Epithelial cell of esophagus (primary cell): ENCODE measurements at regions not wholly inside any gene's neighbourhood (a gene's known extent, or its start where the extent isn't known, plus 50 kb on each side); places are given as distances from the start of the nearest gene placed in this dataset.

Experiments
- DNase-seq: peaks from one replicate; pipeline ENCODE4 v3.0.0; 2010; ENCODE audit warnings: low read depth
- H3K4me3 ChIP-seq: 2 replicates; pipeline ENCODE4 v1.5.1; 2011; ENCODE audit warnings: mild to moderate bottlenecking, low read length, control low read depth
- CTCF ChIP-seq: IDR thresholded peaks from 2 replicates; pipeline ENCODE4 v1.5.1; 2011; ENCODE audit warnings: low read depth, mild to moderate bottlenecking, low read length, control low read depth, inconsistent platforms; ENCODE audit not compliant: insufficient read depth; ENCODE audit errors: missing control alignments

GRCh38 chr3:40848421-40848820 is 323.7 kb downstream of the ZNF621 start:
- TF ChIP-seq CTCF, result no peak
- no peak for DNase-seq
- H3K4me3 ChIP-seq, result no peak overlapping the region

DNA sequence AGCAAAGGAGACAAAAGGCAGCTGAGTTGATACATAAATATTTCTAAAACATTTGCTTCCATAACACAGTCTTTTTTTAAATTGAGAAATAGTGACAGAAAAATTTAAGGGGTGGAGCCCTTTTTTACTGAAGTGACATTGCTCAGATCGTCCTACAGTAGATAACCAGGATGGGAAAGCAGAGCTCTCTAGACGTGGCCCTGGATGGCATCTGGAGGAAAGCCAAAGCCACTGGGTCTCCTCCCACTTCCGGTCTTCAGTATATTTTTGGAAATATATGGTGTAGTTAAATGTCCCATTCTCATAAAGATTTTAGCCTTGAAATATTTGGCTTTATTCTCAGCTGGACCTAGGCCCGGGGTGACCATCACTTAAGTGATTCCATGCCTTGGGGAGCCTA is 326.1 kb downstream of the ZNF621 start:
- TF ChIP-seq CTCF, result no peak
- DNase-seq, result no peak
- no peak overlapping the region for H3K4me3 ChIP-seq

GRCh38 chr3:40851836-40852235 is 327.1 kb downstream of the ZNF621 start:
- H3K4me3 ChIP-seq, result no peak overlapping the region
- TF ChIP-seq CTCF, result no peak
- DNase-seq, result no peak

DNA sequence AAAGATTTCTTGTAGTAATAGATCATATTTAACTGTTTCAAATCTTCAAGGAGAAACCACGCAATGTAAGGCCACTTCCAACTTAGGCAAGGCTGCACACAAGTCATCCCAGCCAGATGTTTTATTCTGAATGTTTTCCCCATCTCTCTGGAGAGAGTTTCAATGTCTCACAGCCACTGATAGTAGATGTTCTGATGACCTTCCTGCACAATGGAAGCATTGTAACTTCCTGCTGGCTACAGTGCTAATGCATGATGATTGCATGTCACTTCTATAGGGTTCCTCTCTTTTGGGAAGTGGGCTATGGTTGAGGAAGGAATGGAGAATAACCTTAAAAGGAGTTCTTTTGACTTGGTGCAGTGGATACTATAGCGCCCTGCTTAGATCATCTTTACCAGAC is 328.0 kb downstream of the ZNF621 start:
- DNase-seq, result no peak
- no peak for TF ChIP-seq CTCF
- no peak overlapping the region for H3K4me3 ChIP-seq

GRCh38 chr3:40853474-40853873 is 328.7 kb downstream of the ZNF621 start:
- no peak overlapping the region for H3K4me3 ChIP-seq
- TF ChIP-seq CTCF, result no peak
- no peak for DNase-seq

- DNase-seq, result no peak
- no peak for TF ChIP-seq CTCF
- no peak overlapping the region for H3K4me3 ChIP-seq
These were observed 331.1 kb downstream of the ZNF621 start for GRCh38 chr3:40855871-40856270.

DNA sequence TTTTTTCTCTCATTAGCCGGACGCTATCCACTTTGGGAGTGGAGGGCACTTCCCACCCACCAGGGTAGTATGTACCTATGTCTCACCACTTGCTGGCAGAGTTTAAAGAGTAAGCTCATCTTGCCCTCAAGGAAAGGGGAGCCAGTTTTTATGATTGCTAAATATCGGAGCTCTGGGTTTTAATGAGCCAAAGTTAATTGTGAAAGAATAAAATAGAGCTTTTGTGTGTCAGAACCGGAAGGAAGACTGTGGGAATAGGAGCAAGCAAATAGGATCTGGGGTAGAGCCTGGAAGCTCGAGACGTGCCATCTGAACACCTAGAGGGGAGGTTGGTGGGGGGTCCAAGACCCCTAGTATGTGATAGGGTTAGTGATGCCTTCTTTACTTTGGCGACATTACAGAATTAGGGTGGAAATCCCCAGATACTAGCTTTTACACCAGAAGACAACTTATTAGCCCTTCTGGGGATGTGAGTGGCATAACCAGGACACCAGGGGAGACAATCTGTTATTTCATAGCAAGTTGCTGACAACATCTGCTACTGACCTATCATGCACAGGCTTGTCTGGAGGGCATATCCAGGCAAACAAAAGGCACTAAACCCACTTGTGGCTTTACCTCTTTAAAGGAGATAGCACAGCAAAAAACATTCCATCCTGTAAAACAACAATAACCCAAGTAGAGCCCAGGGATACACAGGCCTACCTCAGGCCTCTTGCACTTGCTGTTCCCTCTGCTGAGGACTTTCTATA is 333.8 kb downstream of the ZNF621 start:
- H3K4me3 ChIP-seq, result no peak overlapping the region
- no peak for TF ChIP-seq CTCF
- peak; percentile 67 for DNase-seq
